ENCODE measurements at regions not wholly inside any gene's neighbourhood (a gene's known extent, or its start where the extent isn't known, plus 50 kb on each side); places are given as distances from the start of the nearest gene placed in this dataset.

DNA sequence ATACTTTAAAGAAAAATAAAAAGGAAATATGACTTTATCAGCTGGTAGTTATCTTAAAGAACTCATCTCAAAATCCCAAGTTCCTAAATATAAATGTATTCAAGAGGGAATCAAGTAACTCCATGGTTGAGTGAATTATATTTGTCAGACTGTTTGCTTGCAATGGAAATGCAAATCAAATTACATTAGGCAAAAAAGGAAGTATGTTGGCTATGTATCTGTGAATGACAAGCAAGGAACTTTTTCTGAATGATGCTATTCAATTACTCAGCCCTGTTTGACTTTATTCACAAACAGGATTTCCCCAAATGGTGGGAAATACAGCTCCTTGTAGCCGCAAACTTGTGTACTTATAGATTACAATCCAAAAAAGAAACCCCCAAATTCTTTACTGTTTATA lies 309.1 kb downstream of the ARL6IP6 start:
- Histone ChIP-seq H4K20me1 (ENCODE audit: insufficient read depth) (no peaks in the 10 kb centered on the region), H3K4me1 (ENCODE audit: low read depth, poor library complexity, severe bottlenecking) (no peaks in the 10 kb centered on the region), H2AFZ (ENCODE audit: low read depth) (no peak overlapping the region), H3K27me3 (ENCODE audit: insufficient read depth, low read depth) (no peaks in the 10 kb centered on the region), H3K9ac (no peak overlapping the region), H3K36me3 (ENCODE audit: insufficient read depth) (no peaks in the 10 kb centered on the region), H3K79me2 (ENCODE audit: insufficient read depth, low read depth) (no peaks in the 10 kb centered on the region), H3K4me3 (IDR thresholded peaks at IDR 0.05; ENCODE audit: insufficient read depth, low read depth, low read length) (no peak overlapping the region), H3K4me2 (no peak overlapping the region), H3K27ac (no peak overlapping the region)
- TF ChIP-seq, protein P1, sequence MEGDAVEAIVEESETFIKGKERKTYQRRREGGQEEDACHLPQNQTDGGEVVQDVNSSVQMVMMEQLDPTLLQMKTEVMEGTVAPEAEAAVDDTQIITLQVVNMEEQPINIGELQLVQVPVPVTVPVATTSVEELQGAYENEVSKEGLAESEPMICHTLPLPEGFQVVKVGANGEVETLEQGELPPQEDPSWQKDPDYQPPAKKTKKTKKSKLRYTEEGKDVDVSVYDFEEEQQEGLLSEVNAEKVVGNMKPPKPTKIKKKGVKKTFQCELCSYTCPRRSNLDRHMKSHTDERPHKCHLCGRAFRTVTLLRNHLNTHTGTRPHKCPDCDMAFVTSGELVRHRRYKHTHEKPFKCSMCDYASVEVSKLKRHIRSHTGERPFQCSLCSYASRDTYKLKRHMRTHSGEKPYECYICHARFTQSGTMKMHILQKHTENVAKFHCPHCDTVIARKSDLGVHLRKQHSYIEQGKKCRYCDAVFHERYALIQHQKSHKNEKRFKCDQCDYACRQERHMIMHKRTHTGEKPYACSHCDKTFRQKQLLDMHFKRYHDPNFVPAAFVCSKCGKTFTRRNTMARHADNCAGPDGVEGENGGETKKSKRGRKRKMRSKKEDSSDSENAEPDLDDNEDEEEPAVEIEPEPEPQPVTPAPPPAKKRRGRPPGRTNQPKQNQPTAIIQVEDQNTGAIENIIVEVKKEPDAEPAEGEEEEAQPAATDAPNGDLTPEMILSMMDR (conservative IDR thresholded peaks at IDR 0.05; ENCODE audit: low read depth, low read length) = no peak

DNA sequence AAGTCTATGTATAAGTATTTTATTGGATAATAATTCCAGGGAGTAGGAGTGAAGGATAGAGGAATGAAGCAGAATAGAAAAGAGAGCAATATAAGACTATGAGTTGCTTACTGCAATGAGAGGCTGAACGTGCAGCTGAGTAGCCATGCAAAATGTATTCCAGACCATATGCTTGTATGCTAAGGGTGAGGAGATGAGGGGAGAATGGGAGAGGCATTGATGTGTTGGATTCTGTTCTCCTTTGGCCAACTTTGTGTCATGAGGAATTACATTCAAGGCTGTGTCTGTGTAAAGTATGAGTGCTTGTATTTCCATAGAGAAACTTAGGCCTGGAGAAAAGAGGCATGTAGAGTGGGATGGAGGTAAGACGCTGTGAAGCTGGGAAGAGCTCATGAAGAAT lies 301.8 kb downstream of the ARL6IP6 start:
- Histone ChIP-seq H2AFZ (ENCODE audit: low read depth) (no peak overlapping the region), H3K9ac (no peak overlapping the region), H3K27ac (no peak overlapping the region), H3K4me2 (no peak overlapping the region), H3K79me2 (ENCODE audit: insufficient read depth, low read depth) (no peaks in the 10 kb centered on the region), H3K4me1 (ENCODE audit: low read depth, poor library complexity, severe bottlenecking) (no peaks in the 10 kb centered on the region), H3K4me3 (IDR thresholded peaks at IDR 0.05; ENCODE audit: insufficient read depth, low read depth, low read length) (no peak overlapping the region), H4K20me1 (ENCODE audit: insufficient read depth) (no peaks in the 10 kb centered on the region), H3K27me3 (ENCODE audit: insufficient read depth, low read depth) (no peaks in the 10 kb centered on the region), H3K36me3 (ENCODE audit: insufficient read depth) (no peaks in the 10 kb centered on the region)
- TF ChIP-seq, protein P1 (conservative IDR thresholded peaks at IDR 0.05; ENCODE audit: low read depth, low read length) = no peak

DNA sequence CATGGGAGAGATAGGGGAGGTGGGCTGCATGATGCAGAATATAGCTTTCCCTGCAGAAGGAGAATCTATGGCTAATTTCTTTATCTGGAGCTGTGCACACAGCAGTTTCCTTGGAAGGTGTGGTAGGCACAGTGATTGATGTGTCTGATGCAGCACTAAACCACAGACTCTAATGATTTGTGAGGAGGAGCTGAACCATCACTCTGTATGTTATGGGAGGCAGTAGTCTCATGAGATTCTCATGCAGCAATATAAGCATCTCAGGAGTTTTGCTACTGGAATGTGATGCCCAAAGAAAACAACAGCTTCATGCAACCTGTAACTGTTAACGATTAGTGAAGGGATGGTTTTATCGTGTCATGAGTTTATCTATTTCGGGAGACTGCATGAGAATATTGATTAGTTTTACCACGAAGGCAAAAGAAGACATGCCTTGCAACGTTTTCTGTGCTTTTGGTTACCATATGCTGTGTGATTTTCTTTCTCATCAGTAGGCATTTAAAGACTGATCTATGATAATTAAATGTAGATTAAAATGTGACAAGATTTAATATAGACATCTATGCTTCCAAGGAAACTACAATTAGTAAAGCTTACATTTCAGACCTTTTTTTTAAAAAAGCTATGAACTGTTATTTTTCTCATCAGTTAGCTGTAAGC lies 286.8 kb downstream of the ARL6IP6 start:
- TF ChIP-seq, protein P1 (conservative IDR thresholded peaks at IDR 0.05; ENCODE audit: low read depth, low read length) = no peak
- no peak overlapping the region for H2AFZ ChIP-seq (ENCODE audit: low read depth)
- H4K20me1 ChIP-seq (ENCODE audit: insufficient read depth) = no peaks in the 10 kb centered on the region
- no peak overlapping the region for H3K9ac ChIP-seq
- H3K27ac ChIP-seq = 0 out of 2 replicates have a peak overlapping the region, but pooled peaks have one; percentile 17
- H3K36me3 ChIP-seq (ENCODE audit: insufficient read depth) = no peaks in the 10 kb centered on the region
- no peaks in the 10 kb centered on the region for H3K79me2 ChIP-seq (ENCODE audit: insufficient read depth, low read depth)
- H3K27me3 ChIP-seq (ENCODE audit: insufficient read depth, low read depth) = no peaks in the 10 kb centered on the region
- no peak overlapping the region for H3K4me3 ChIP-seq (IDR thresholded peaks at IDR 0.05; ENCODE audit: insufficient read depth, low read depth, low read length)
- H3K4me2 ChIP-seq = no peak overlapping the region
- peaks cover 11% of the 10 kb centered on the region for H3K4me1 ChIP-seq (ENCODE audit: low read depth, poor library complexity, severe bottlenecking)

DNA sequence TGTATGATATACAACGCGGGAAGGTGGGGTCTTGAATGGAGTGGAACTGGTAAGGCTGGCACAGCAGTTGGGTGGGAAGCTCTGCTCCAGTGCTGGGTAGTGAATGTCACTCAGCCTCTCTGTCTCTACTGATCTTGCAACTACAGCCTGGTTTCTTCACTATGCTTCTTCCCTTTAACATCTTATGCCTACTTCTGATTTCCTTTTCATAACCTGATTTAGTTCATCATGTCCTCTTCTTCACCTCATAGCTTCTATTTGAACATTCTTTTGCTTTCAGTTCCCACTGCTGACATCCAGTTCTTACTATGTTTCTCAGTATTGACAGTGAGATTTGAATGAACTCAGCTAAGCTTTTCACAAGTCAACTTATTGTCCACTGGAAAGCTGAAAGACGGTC lies 286.2 kb downstream of the ARL6IP6 start:
- Histone ChIP-seq H2AFZ (ENCODE audit: low read depth) (peak overlapping the region; percentile 21; the same call in 1 of the 2 replicates), H4K20me1 (ENCODE audit: insufficient read depth) (no peaks in the 10 kb centered on the region), H3K9ac (no peak overlapping the region), H3K79me2 (ENCODE audit: insufficient read depth, low read depth) (no peaks in the 10 kb centered on the region), H3K4me1 (ENCODE audit: low read depth, poor library complexity, severe bottlenecking) (peaks cover 11% of the 10 kb centered on the region), H3K36me3 (ENCODE audit: insufficient read depth) (no peaks in the 10 kb centered on the region), H3K4me3 (IDR thresholded peaks at IDR 0.05; ENCODE audit: insufficient read depth, low read depth, low read length) (no peak overlapping the region), H3K4me2 (no peak overlapping the region), H3K27ac (peak overlapping the region; percentile 17; the same call in 1 of the 2 replicates), H3K27me3 (ENCODE audit: insufficient read depth, low read depth) (no peaks in the 10 kb centered on the region)
- TF ChIP-seq, protein P1 (conservative IDR thresholded peaks at IDR 0.05; ENCODE audit: low read depth, low read length) = no peak

Data from KMS-11 (cell line).